GM12878 (cell line): ENCODE measurements at regions not wholly inside any gene's neighbourhood (a gene's known extent, or its start where the extent isn't known, plus 50 kb on each side); places are given as distances from the start of the nearest gene placed in this dataset.

ENCODE experiments used
- ATAC-seq: fragments of 200-7000 bp; cut with Tn5 transposase; 3 replicates; pipeline ENCODE4 v1.9.1; 2020; ENCODE audit warnings: mild to moderate bottlenecking, moderate library complexity
- BruUV-seq: library from RNA; stranded (reverse); fragments of 400-500 nt; replicated peaks from 2 replicates; lab custom pipeline; 2021; lab: Mats Ljungman, UMichigan
- CTCF ChIA-PET: fragments of 300-600 bp; sonication (Branson Sonifier 250); formaldehyde crosslinking; extraction: SDS; loops from one replicate; lab custom pipeline; 2021; ENCODE audit warnings: inconsistent platforms; lab: Yijun Ruan, JAX
- POLR2A ChIA-PET: fragments of 350-600 bp; formaldehyde crosslinking; extraction: SDS; loops from one replicate; lab custom pipeline; 2021; ENCODE audit warnings: inconsistent platforms; lab: Charles Lee
- RAD21 ChIA-PET: fragments of 300-600 bp; sonication (Branson Sonifier 250); formaldehyde crosslinking; loops from one replicate; lab custom pipeline; 2023; ENCODE audit warnings: antibody characterized with exemption; ENCODE audit not compliant: unreplicated experiment; lab: Charles Lee
- SMC1A ChIA-PET: fragments of 300-600 bp; sonication (Branson Sonifier 250); formaldehyde crosslinking; loops from one replicate; lab custom pipeline; 2023; ENCODE audit not compliant: unreplicated experiment, uncharacterized antibody; lab: Charles Lee
- DNase-seq: peaks from one replicate; pipeline ENCODE4 v3.0.0-alpha.2; 2011; ENCODE audit warnings: low read depth, low spot score
- FAIRE-seq: peaks from 3 replicates; lab custom pipeline; 2011; peaks lifted over from hg19 to GRCh38; lab: Jason Lieb, UNC
- H2AFZ ChIP-seq: 2 replicates; pipeline ENCODE4 v1.6.0; 2011; ENCODE audit warnings: low read depth, low read length, control low read depth; ENCODE audit not compliant: control insufficient read depth
- H3K27ac ChIP-seq: 2 replicates; pipeline ENCODE4 v1.5.1; 2011; ENCODE audit warnings: control low read depth; ENCODE audit not compliant: control insufficient read depth, insufficient read depth
- H3K27me3 ChIP-seq, 2 experiments: replicated peaks in 1 of 2; 2 replicates each; pipeline versions ENCODE4 v1.6.0 to v1.6.1; 2011; ENCODE audit warnings: low read length in 1 of 2; ENCODE audit not compliant: control insufficient read depth in 2 of 2, insufficient read depth in 2 of 2
- H3K36me3 ChIP-seq, 2 experiments: 2 replicates each; pipeline ENCODE4 v1.5.1; 2011; ENCODE audit warnings: low read length in 1 of 2; ENCODE audit not compliant: control insufficient read depth in 2 of 2, insufficient read depth in 2 of 2
- H3K4me1 ChIP-seq: 2 replicates; pipeline ENCODE4 v1.6.1; 2011; ENCODE audit warnings: mild to moderate bottlenecking, low read length, moderate library complexity, mixed read lengths; ENCODE audit not compliant: control insufficient read depth, insufficient read depth
- H3K4me2 ChIP-seq: 2 replicates; pipeline ENCODE4 v1.6.0; 2011; ENCODE audit warnings: control low read depth; ENCODE audit not compliant: control insufficient read depth, insufficient read depth
- H3K4me3 ChIP-seq: fragments of 200-600 bp; sonication (generic); 2 replicates; pipeline ENCODE4 v1.5.1; 2016
- H3K79me2 ChIP-seq: 2 replicates; pipeline ENCODE4 v1.6.0; 2011; ENCODE audit warnings: low read length; ENCODE audit not compliant: control insufficient read depth, insufficient read depth
- H3K9ac ChIP-seq: 2 replicates; pipeline ENCODE4 v1.8.0; 2011; ENCODE audit warnings: low read length, control low read depth, mixed read lengths; ENCODE audit not compliant: control insufficient read depth, insufficient read depth
- H3K9me3 ChIP-seq: replicated peaks from 3 replicates; pipeline ENCODE4 v1.5.1; 2011; ENCODE audit warnings: mild to moderate bottlenecking, low read length; ENCODE audit not compliant: control insufficient read depth, insufficient read depth
- H4K20me1 ChIP-seq: 2 replicates; pipeline ENCODE4 v1.6.0; 2011; ENCODE audit not compliant: control insufficient read depth, insufficient read depth
- ATF3 ChIP-seq: IDR thresholded peaks from 2 replicates; pipeline ENCODE4 v1.6.1; 2011; ENCODE audit warnings: low read depth, mild to moderate bottlenecking, low read length, moderate library complexity, borderline replicate concordance; ENCODE audit errors: extremely low read depth
- CBFB ChIP-seq: IDR thresholded peaks from 2 replicates; pipeline ENCODE4 v1.6.1; 2016; ENCODE audit warnings: antibody characterized with exemption, low read depth
- CEBPB ChIP-seq, 2 experiments: fragments of 150-350 bp in 1 of 2; IDR thresholded peaks; 2 replicates each; pipeline ENCODE4 v1.6.1; 2012 to 2014; ENCODE audit warnings: low read depth in 2 of 2, low read length in 2 of 2, borderline replicate concordance in 1 of 2, inconsistent platforms in 1 of 2
- CHD1 ChIP-seq: IDR thresholded peaks from 2 replicates; pipeline ENCODE4 v1.6.1; 2012; ENCODE audit warnings: low read depth, low read length, improper control_type of control experiment
- EZH2 ChIP-seq: IDR thresholded peaks from 2 replicates; pipeline ENCODE4 v1.6.1; 2012; ENCODE audit warnings: low read depth, mild to moderate bottlenecking, control low read depth, inconsistent platforms, low read length, borderline replicate concordance; ENCODE audit not compliant: control insufficient read depth
- RCOR1 ChIP-seq: conservative IDR thresholded peaks from 2 replicates; pipeline ENCODE4 v1.6.1; 2012; ENCODE audit warnings: low read depth, low read length, improper control_type of control experiment
- SMARCA5 ChIP-seq: fragments of 450-650 bp; IDR thresholded peaks from 2 replicates; pipeline ENCODE4 v1.6.1; 2017; ENCODE audit warnings: mild to moderate bottlenecking
- TBL1XR1 ChIP-seq: IDR thresholded peaks from 2 replicates; pipeline ENCODE4 v1.6.1; 2012; ENCODE audit warnings: low read depth, low read length, improper control_type of control experiment
- ZNF217 ChIP-seq: fragments of 450-650 bp; IDR thresholded peaks from 2 replicates; pipeline ENCODE4 v1.6.1; 2017; ENCODE audit warnings: antibody characterized with exemption, mild to moderate bottlenecking
- ZNF24 ChIP-seq: fragments of 450-650 bp; IDR thresholded peaks from 2 replicates; pipeline ENCODE4 v1.6.1; 2017; ENCODE audit warnings: antibody characterized with exemption, mild to moderate bottlenecking
- WGBS: methylation state at CpG from one replicate; pipeline ENCODE4 v1.1.6; 2016; ENCODE audit warnings: low lambda C conversion rate; ENCODE audit not compliant: insufficient replicate concordance, insufficient coverage; ENCODE audit errors: missing lambda C conversion rate; 5-methylcytosine and 5-hydroxymethylcytosine counted together
- in situ Hi-C: fragments of 300-500 bp; cut with MboI; formaldehyde crosslinking; loops from 9 replicates; pipeline ENCODE4 v1.14.3; 2018; ENCODE audit warnings: mixed read lengths
- intact Hi-C: fragments of 100-400 bp; cut with micrococcal nuclease; formaldehyde crosslinking; loops from one replicate; pipeline ENCODE4 v1.14.2; 2022; ENCODE audit not compliant: unreplicated experiment

- no TSS peak for BruUV-seq
- Histone ChIP-seq H3K4me3 (no peak overlapping the region), H3K9me3 (no peaks in the 10 kb centered on the region), H4K20me1 (no peaks in the 10 kb centered on the region), H3K27ac (no peak overlapping the region), H3K4me2 (no peak overlapping the region), H3K36me3 (no peaks in the 10 kb centered on the region), H2AFZ (no peak overlapping the region), H3K79me2 (no peaks in the 10 kb centered on the region), H3K9ac (no peak overlapping the region), H3K27me3 (no peaks in the 10 kb centered on the region), H3K4me1 (no peaks in the 10 kb centered on the region; the same call in none of the 2 replicates)
- POLR2A ChIA-PET: interaction anchor here (0.7 kb wide), 1 partner anchor 114 kb away, joined by 3 read pairs; no protein-coding TSS in a partner anchor
- in situ Hi-C loops (no loop called here), intact Hi-C loops (loop anchor here (5.0 kb wide), 1 partner anchor 330 kb away; no protein-coding TSS in a partner anchor)
- TF ChIP-seq ZNF24 (no peak), ATF3 (no peak), CBFB (no peak), TBL1XR1 (no peak), ZNF217 (no peak), RCOR1 (no peak), SMARCA5 (no peak), CEBPB (IDR thresholded peaks at IDR 0.05; ENCODE audit: borderline replicate concordance in 1 of 2, low read depth in 2 of 2, low read length in 2 of 2) (no peak), CHD1 (no peak), EZH2 (no peak)
- SMC1A ChIA-PET: interaction anchor here (0.6 to 10.6 kb wide), 10 partner anchors 10 to 193 kb away, joined by 3 to 309 read pairs (median 12); no protein-coding TSS in a partner anchor
- no peak for ATAC-seq
- no peak for DNase-seq
- FAIRE-seq: no peak
- CTCF ChIA-PET: interaction anchor here (1.3 to 19.6 kb wide), 6 partner anchors 10 to 134 kb away, joined by 5 to 577 read pairs (median 16); no protein-coding TSS in a partner anchor
- 0% methylated on average over 1 of the region's 1 CpG for WGBS
- RAD21 ChIA-PET: interaction anchor here (0.9 to 10.3 kb wide), 5 partner anchors 10 to 120 kb away, joined by 4 to 199 read pairs (median 5); no protein-coding TSS in a partner anchor
Observed at GRCh38 chr3:124567179-124567578, 163.1 kb upstream of the UMPS start.
